PC-3 (cell line): ENCODE measurements at regions not wholly inside any gene's neighbourhood (a gene's known extent, or its start where the extent isn't known, plus 50 kb on each side); places are given as distances from the start of the nearest gene placed in this dataset.

Experiments used
- ATAC-seq: fragments of 200-7000 bp; cut with Tn5 transposase; 2 replicates; pipeline ENCODE4 v1.9.1; 2020; ENCODE audit warnings: mild to moderate bottlenecking, moderate library complexity
- BruUV-seq: library from RNA; stranded (reverse); fragments of 400-500 nt; replicated peaks from 2 replicates; lab custom pipeline; 2021; lab: Mats Ljungman, UMichigan
- CTCF ChIA-PET: fragments of 300-600 bp; sonication (Branson Sonifier 250); formaldehyde crosslinking; loops from one replicate; lab custom pipeline; 2022; ENCODE audit warnings: antibody characterized with exemption; lab: Charles Lee
- POLR2A ChIA-PET: fragments of 300-600 bp; sonication (Branson Sonifier 250); formaldehyde crosslinking; loops from one replicate; lab custom pipeline; 2022; ENCODE audit warnings: antibody characterized with exemption; ENCODE audit not compliant: unreplicated experiment; lab: Charles Lee
- DNase-seq: peaks from one replicate; pipeline ENCODE4 v3.0.0-alpha.2; 2015
- H2AFZ ChIP-seq: fragments of 300-600 bp; sonication (generic); 2 replicates; pipeline ENCODE4 v1.6.0; 2016; ENCODE audit warnings: antibody characterized with exemption, low read length
- H3F3A ChIP-seq: fragments of 300-600 bp; sonication (generic); one replicate; pipeline ENCODE4 v1.6.0; 2017; ENCODE audit warnings: antibody characterized with exemption, low read length, control low read depth, mild to moderate bottlenecking; ENCODE audit not compliant: unreplicated experiment
- H3K27ac ChIP-seq: fragments of 300-600 bp; sonication (generic); 2 replicates; pipeline ENCODE4 v1.5.1; 2016; ENCODE audit warnings: mild to moderate bottlenecking, low read length
- H3K27me3 ChIP-seq: fragments of 300-600 bp; sonication (generic); 2 replicates; pipeline ENCODE4 v1.6.1; 2016; ENCODE audit warnings: low read length, mixed read lengths
- H3K36me3 ChIP-seq: fragments of 300-600 bp; sonication (generic); 2 replicates; pipeline ENCODE4 v1.6.1; 2016; ENCODE audit warnings: low read depth, mixed run types, low read length, mixed read lengths
- H3K4me1 ChIP-seq: fragments of 300-600 bp; sonication (generic); 2 replicates; pipeline ENCODE4 v1.5.1; 2016; ENCODE audit warnings: low read length; ENCODE audit not compliant: insufficient read depth
- H3K4me2 ChIP-seq: fragments of 300-600 bp; sonication (generic); 2 replicates; pipeline ENCODE4 v1.6.0; 2016; ENCODE audit warnings: low read length
- H3K4me3 ChIP-seq: fragments of 300-600 bp; sonication (generic); 2 replicates; pipeline ENCODE4 v1.5.1; 2016; ENCODE audit warnings: mild to moderate bottlenecking, low read length, mixed read lengths
- H3K79me2 ChIP-seq: fragments of 300-600 bp; sonication (generic); 2 replicates; pipeline ENCODE4 v1.6.1; 2017; ENCODE audit warnings: low read length, mixed read lengths
- H3K9ac ChIP-seq: fragments of 300-600 bp; sonication (generic); 2 replicates; pipeline ENCODE4 v1.6.0; 2016; ENCODE audit warnings: mild to moderate bottlenecking, low read length
- H3K9me2 ChIP-seq: fragments of 300-600 bp; sonication (generic); replicated peaks from 2 replicates; pipeline ENCODE4 v1.6.1; 2016; ENCODE audit warnings: mixed run types, low read length, mixed read lengths
- H3K9me3 ChIP-seq: fragments of 300-600 bp; sonication (generic); 2 replicates; pipeline ENCODE4 v1.6.1; 2016; ENCODE audit warnings: low read length, mixed read lengths
- H4K20me1 ChIP-seq: fragments of 300-600 bp; sonication (generic); 2 replicates; pipeline ENCODE4 v1.6.1; 2016; ENCODE audit warnings: low read length, mixed read lengths
- EZH2 ChIP-seq: fragments of 300-600 bp; sonication (generic); IDR thresholded peaks from one replicate; pipeline ENCODE4 v1.6.1; 2017; ENCODE audit warnings: antibody characterized with exemption, mild to moderate bottlenecking, low read length; ENCODE audit not compliant: unreplicated experiment
- EZH2phosphoT487 ChIP-seq: fragments of 300-600 bp; sonication (generic); IDR thresholded peaks from 2 replicates; pipeline ENCODE4 v1.6.1; 2018; ENCODE audit warnings: mild to moderate bottlenecking, antibody characterized with exemption, low read length, borderline replicate concordance
- intact Hi-C: fragments of 100-400 bp; cut with micrococcal nuclease; formaldehyde crosslinking; loops from 2 replicates; pipeline ENCODE4 v1.9.0; 2023
- TF ChIP-seq, protein P1 (sequence below): fragments of 300-600 bp; sonication (generic); conservative IDR thresholded peaks from 2 replicates; pipeline ENCODE4 v1.5.1; 2017; ENCODE audit warnings: antibody characterized with exemption, low read depth, mild to moderate bottlenecking, low read length

DNA sequence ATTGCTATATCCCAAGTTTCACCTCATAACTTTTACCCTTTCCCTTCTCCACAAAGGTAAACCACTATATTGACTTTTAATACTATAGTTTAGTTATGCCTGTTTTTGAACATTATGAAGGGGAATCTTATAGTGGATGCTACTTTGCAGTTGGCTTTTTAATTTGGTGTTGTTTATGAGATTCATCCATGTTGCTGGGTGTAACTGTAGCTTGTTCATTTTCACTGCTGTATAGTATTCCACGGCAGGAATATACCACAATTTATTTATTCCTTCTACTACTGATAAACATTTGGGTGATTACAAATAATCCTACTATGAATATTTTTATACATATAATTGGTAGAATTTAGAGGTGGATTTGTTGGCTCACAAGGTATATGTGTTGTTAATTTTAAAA is 88.4 kb upstream of the NALF2 start:
- CTCF ChIA-PET, result no interaction called here
- Histone ChIP-seq H3K27ac (no peak overlapping the region), H3F3A (no peaks in the 10 kb centered on the region), H3K9me2 (no peaks in the 10 kb centered on the region), H3K4me1 (no peaks in the 10 kb centered on the region), H3K9ac (no peak overlapping the region), H3K27me3 (no peaks in the 10 kb centered on the region), H3K4me3 (no peak overlapping the region), H3K79me2 (no peaks in the 10 kb centered on the region), H3K4me2 (no peak overlapping the region), H2AFZ (no peak overlapping the region), H3K9me3 (no peaks in the 10 kb centered on the region), H3K36me3 (no peaks in the 10 kb centered on the region), H4K20me1 (no peaks in the 10 kb centered on the region)
- no peak for TF ChIP-seq EZH2
- TF ChIP-seq EZH2phosphoT487, result no peak
- TF ChIP-seq, protein P1, sequence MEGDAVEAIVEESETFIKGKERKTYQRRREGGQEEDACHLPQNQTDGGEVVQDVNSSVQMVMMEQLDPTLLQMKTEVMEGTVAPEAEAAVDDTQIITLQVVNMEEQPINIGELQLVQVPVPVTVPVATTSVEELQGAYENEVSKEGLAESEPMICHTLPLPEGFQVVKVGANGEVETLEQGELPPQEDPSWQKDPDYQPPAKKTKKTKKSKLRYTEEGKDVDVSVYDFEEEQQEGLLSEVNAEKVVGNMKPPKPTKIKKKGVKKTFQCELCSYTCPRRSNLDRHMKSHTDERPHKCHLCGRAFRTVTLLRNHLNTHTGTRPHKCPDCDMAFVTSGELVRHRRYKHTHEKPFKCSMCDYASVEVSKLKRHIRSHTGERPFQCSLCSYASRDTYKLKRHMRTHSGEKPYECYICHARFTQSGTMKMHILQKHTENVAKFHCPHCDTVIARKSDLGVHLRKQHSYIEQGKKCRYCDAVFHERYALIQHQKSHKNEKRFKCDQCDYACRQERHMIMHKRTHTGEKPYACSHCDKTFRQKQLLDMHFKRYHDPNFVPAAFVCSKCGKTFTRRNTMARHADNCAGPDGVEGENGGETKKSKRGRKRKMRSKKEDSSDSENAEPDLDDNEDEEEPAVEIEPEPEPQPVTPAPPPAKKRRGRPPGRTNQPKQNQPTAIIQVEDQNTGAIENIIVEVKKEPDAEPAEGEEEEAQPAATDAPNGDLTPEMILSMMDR, result no peak
- POLR2A ChIA-PET, result no interaction called here
- DNase-seq (no peak), ATAC-seq (no peak)
- intact Hi-C loops, result no loop called here
- no TSS peak for BruUV-seq

DNA sequence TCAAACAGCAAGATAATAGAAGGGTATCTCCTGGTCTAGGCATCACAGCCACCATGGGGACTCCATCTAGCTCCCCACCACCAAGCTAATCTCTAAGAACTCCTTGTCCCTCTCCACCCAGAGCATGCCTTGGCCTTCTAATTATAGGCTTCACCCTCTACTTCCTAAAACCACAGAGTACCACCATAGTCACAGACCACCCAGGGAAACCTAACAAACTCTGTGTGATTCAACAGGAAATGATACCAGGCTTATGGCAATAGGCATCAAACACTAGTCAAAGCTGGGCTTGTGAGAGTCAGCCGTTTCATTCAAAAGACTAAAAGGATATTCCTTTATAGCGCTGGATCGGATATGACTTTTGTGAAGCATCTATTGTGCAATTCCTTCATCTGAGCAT is 91.5 kb upstream of the NALF2 start:
- no peak overlapping the region for H3K4me3 ChIP-seq
- no peaks in the 10 kb centered on the region for H3K4me1 ChIP-seq
- H2AFZ ChIP-seq, result no peak overlapping the region
- no peaks in the 10 kb centered on the region for H3F3A ChIP-seq
- H3K9ac ChIP-seq, result no peak overlapping the region
- CTCF ChIA-PET, result no interaction called here
- H3K27me3 ChIP-seq, result no peaks in the 10 kb centered on the region
- H3K9me3 ChIP-seq, result no peaks in the 10 kb centered on the region
- no peak overlapping the region for H3K27ac ChIP-seq
- intact Hi-C loops, result no loop called here
- TF ChIP-seq, protein P1, result no peak
- no peak for TF ChIP-seq EZH2
- TF ChIP-seq EZH2phosphoT487, result no peak
- no peaks in the 10 kb centered on the region for H3K36me3 ChIP-seq
- BruUV-seq, result no TSS peak
- no peak overlapping the region for H3K4me2 ChIP-seq
- ATAC-seq (no peak), DNase-seq (no peak)
- H3K79me2 ChIP-seq, result no peaks in the 10 kb centered on the region
- H4K20me1 ChIP-seq, result no peaks in the 10 kb centered on the region
- POLR2A ChIA-PET, result no interaction called here
- H3K9me2 ChIP-seq, result no peaks in the 10 kb centered on the region

DNA sequence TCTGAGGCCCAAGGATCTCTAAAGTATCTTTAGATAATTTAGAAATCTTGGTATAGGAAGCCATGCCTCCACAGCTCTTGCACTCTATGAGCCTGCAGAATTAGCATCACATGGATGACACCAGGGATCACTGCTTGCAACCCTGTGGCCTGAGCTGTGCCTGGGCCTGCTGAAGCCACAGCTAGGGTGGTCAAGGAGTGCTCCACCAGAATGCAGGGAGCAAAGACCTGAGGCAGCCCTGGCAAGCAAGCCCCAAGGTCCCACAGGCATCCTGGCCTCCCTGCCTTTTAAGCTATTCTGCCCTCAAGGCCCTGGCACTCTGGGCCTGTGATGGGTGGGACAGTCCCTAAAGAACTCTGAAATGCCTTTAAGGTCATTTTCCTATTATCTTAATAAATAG is 105.2 kb upstream of the NALF2 start:
- no peaks in the 10 kb centered on the region for H3K9me3 ChIP-seq
- no peaks in the 10 kb centered on the region for H3F3A ChIP-seq
- no peaks in the 10 kb centered on the region for H3K79me2 ChIP-seq
- ChIA-PET POLR2A (no interaction called here), CTCF (no interaction called here)
- H3K4me1 ChIP-seq, result no peaks in the 10 kb centered on the region
- H3K9me2 ChIP-seq, result no peaks in the 10 kb centered on the region
- no peak overlapping the region for H3K27ac ChIP-seq
- intact Hi-C loops, result no loop called here
- no peak overlapping the region for H3K4me3 ChIP-seq
- DNase-seq, result no peak
- H3K9ac ChIP-seq, result no peak overlapping the region
- TF ChIP-seq EZH2phosphoT487 (no peak), EZH2 (no peak)
- TF ChIP-seq, protein P1, result no peak
- no peak overlapping the region for H3K4me2 ChIP-seq
- H4K20me1 ChIP-seq, result no peaks in the 10 kb centered on the region
- H3K36me3 ChIP-seq, result no peaks in the 10 kb centered on the region
- no TSS peak for BruUV-seq
- no peak overlapping the region for H2AFZ ChIP-seq
- ATAC-seq, result no peak
- H3K27me3 ChIP-seq, result no peaks in the 10 kb centered on the region
